GM12891 (cell line): ENCODE measurements at regions not wholly inside any gene's neighbourhood (a gene's known extent, or its start where the extent isn't known, plus 50 kb on each side); places are given as distances from the start of the nearest gene placed in this dataset.

Experiments used
- POLR2AphosphoS5 ChIP-seq: IDR thresholded peaks from 2 replicates; pipeline ENCODE4 v1.6.1; 2011; ENCODE audit warnings: low read depth, low read length, control low read depth
- TAF1 ChIP-seq: IDR thresholded peaks from 2 replicates; pipeline ENCODE4 v1.6.1; 2011; ENCODE audit warnings: low read depth, low read length, control low read depth

DNA sequence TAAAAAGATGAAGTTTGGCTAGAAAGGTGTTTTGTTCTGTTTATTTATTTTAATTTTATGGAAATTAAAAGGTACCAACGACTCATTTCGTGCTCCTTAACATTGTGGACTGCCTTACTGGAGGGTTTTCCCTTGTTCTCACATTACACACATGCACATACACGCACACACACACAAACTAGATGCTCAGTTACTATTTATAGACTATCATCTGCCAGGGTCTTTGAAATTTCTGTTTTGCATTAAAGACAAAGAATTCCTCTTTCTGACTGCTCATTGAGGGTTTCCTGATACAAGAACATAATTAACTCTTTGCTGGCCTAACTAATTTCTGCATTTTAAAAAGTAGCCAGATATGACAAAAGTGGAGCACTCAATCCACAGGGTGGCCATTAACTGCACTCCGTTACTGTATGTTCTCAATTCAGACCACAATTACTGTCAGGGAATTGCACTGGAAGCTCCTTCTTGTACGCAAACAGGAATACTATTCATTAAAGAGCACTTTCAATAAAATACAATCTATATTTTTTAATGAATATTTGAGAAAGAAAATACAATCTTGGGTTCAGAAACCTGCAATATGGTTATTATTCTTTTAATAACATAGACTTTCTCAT, 366.9 kb upstream of the GALNT5 start:
- TF ChIP-seq TAF1 = no peak
- no peak for TF ChIP-seq POLR2AphosphoS5
